ENCODE measurements at regions not wholly inside any gene's neighbourhood (a gene's known extent, or its start where the extent isn't known, plus 50 kb on each side); places are given as distances from the start of the nearest gene placed in this dataset.

GRCh38 chr12:39125566-39125965 lies 220.2 kb upstream of the CPNE8 start:
- no peak for DNase-seq (ENCODE audit: low spot score)

GRCh38 chr12:39124768-39125167 lies 219.4 kb upstream of the CPNE8 start:
- no peak for DNase-seq (ENCODE audit: low spot score)

GRCh38 chr12:39123580-39124253 lies 218.3 kb upstream of the CPNE8 start:
- no peak for DNase-seq (ENCODE audit: low spot score)

GRCh38 chr12:39122562-39123204 lies 217.3 kb upstream of the CPNE8 start:
- DNase-seq (ENCODE audit: low spot score) = no peak

- no peak for DNase-seq (ENCODE audit: low spot score)
Measured at GRCh38 chr12:39116861-39117260, 211.5 kb upstream of the CPNE8 start.

GRCh38 chr12:39112064-39112463 lies 206.7 kb upstream of the CPNE8 start:
- DNase-seq (ENCODE audit: low spot score) = no peak

GRCh38 chr12:39105111-39105510 lies 199.7 kb upstream of the CPNE8 start:
- DNase-seq (ENCODE audit: low spot score) = no peak

GRCh38 chr12:39103552-39104165 lies 198.3 kb upstream of the CPNE8 start:
- DNase-seq (ENCODE audit: low spot score) = peak; percentile 90

GRCh38 chr12:39102474-39103209 lies 197.3 kb upstream of the CPNE8 start:
- DNase-seq (ENCODE audit: low spot score) = no peak

- no peak for DNase-seq (ENCODE audit: low spot score)
Measured at GRCh38 chr12:39095636-39096330, 190.4 kb upstream of the CPNE8 start.

- DNase-seq (ENCODE audit: low spot score) = no peak
Measured at GRCh38 chr12:39081910-39082309, 176.5 kb upstream of the CPNE8 start.

GRCh38 chr12:39077226-39077625 lies 171.8 kb upstream of the CPNE8 start:
- DNase-seq (ENCODE audit: low spot score) = no peak

GRCh38 chr12:39074063-39074462 lies 168.7 kb upstream of the CPNE8 start:
- no peak for DNase-seq (ENCODE audit: low spot score)

- DNase-seq (ENCODE audit: low spot score) = no peak
Measured at GRCh38 chr12:39072658-39073057, 167.3 kb upstream of the CPNE8 start.

GRCh38 chr12:39071611-39072010 lies 166.2 kb upstream of the CPNE8 start:
- DNase-seq (ENCODE audit: low spot score) = no peak

- DNase-seq (ENCODE audit: low spot score) = no peak
Measured at GRCh38 chr12:39070775-39071174, 165.4 kb upstream of the CPNE8 start.

- no peak for DNase-seq (ENCODE audit: low spot score)
Measured at GRCh38 chr12:39065455-39065854, 160.1 kb upstream of the CPNE8 start.

GRCh38 chr12:39064708-39065107 lies 159.3 kb upstream of the CPNE8 start:
- no peak for DNase-seq (ENCODE audit: low spot score)

- no peak for DNase-seq (ENCODE audit: low spot score)
Measured at GRCh38 chr12:39062266-39062996, 157.0 kb upstream of the CPNE8 start.

GRCh38 chr12:39061576-39061975 lies 156.2 kb upstream of the CPNE8 start:
- no peak for DNase-seq (ENCODE audit: low spot score)

- DNase-seq (ENCODE audit: low spot score) = peak; percentile 23
Measured at GRCh38 chr12:39048395-39048794, 143.0 kb upstream of the CPNE8 start.

Data from COLO829 (cell line).